ENCODE measurements at regions not wholly inside any gene's neighbourhood (a gene's known extent, or its start where the extent isn't known, plus 50 kb on each side); places are given as distances from the start of the nearest gene placed in this dataset.

- no peak for TF ChIP-seq MYC (IDR thresholded peaks at IDR 0.05; ENCODE audit: low read depth, low read length)
- DNase-seq (ENCODE audit: low read depth) = no peak
- H3K4me3 ChIP-seq (ENCODE audit: low read depth, low read length) = no peak overlapping the region
These were observed 337.7 kb downstream of the KCNRG start for GRCh38 chr13:50352720-50353480.

GRCh38 chr13:50353651-50354415, 338.6 kb downstream of the KCNRG start:
- TF ChIP-seq POLR2A (IDR thresholded peaks at IDR 0.05; ENCODE audit: extremely low read depth, insufficient read length) (no peak), MYC (IDR thresholded peaks at IDR 0.05; ENCODE audit: low read depth, low read length) (no peak), MAX (IDR thresholded peaks at IDR 0.05; ENCODE audit: low read depth, low read length) (no peak), CTCF (IDR thresholded peaks at IDR 0.05; ENCODE audit: low read depth, low read length) (no peak)
- H3K4me3 ChIP-seq (ENCODE audit: low read depth, low read length) = no peak overlapping the region
- peak; percentile 22 for DNase-seq (ENCODE audit: low read depth)

GRCh38 chr13:50355797-50356196, 340.6 kb downstream of the KCNRG start:
- no peak overlapping the region for H3K4me3 ChIP-seq (ENCODE audit: low read depth, low read length)
- no peak for DNase-seq (ENCODE audit: low read depth)
- TF ChIP-seq MYC (IDR thresholded peaks at IDR 0.05; ENCODE audit: low read depth, low read length) (no peak), MAX (IDR thresholded peaks at IDR 0.05; ENCODE audit: low read depth, low read length) (no peak), POLR2A (IDR thresholded peaks at IDR 0.05; ENCODE audit: extremely low read depth, insufficient read length) (no peak), CTCF (IDR thresholded peaks at IDR 0.05; ENCODE audit: low read depth, low read length) (no peak)

GRCh38 chr13:50357136-50357535, 341.9 kb downstream of the KCNRG start:
- no peak for DNase-seq (ENCODE audit: low read depth)
- H3K4me3 ChIP-seq (ENCODE audit: low read depth, low read length) = no peak overlapping the region

GRCh38 chr13:50357586-50358118, 342.4 kb downstream of the KCNRG start:
- no peak for DNase-seq (ENCODE audit: low read depth)
- TF ChIP-seq CTCF (IDR thresholded peaks at IDR 0.05; ENCODE audit: low read depth, low read length) = no peak
- TF ChIP-seq MYC (IDR thresholded peaks at IDR 0.05; ENCODE audit: low read depth, low read length) = no peak
- TF ChIP-seq MAX (IDR thresholded peaks at IDR 0.05; ENCODE audit: low read depth, low read length) = no peak
- no peak for TF ChIP-seq POLR2A (IDR thresholded peaks at IDR 0.05; ENCODE audit: extremely low read depth, insufficient read length)
- H3K4me3 ChIP-seq (ENCODE audit: low read depth, low read length) = no peak overlapping the region

More at GRCh38 chr13:50357136-50357535, 341.9 kb downstream of the KCNRG start:
- TF ChIP-seq MYC (IDR thresholded peaks at IDR 0.05; ENCODE audit: low read depth, low read length) (no peak), MAX (IDR thresholded peaks at IDR 0.05; ENCODE audit: low read depth, low read length) (no peak), CTCF (IDR thresholded peaks at IDR 0.05; ENCODE audit: low read depth, low read length) (no peak), POLR2A (IDR thresholded peaks at IDR 0.05; ENCODE audit: extremely low read depth, insufficient read length) (no peak)
